Transverse colon (tissue), 4 donors: ENCODE measurements at regions not wholly inside any gene's neighbourhood (a gene's known extent, or its start where the extent isn't known, plus 50 kb on each side); places are given as distances from the start of the nearest gene placed in this dataset.

Source experiments
- EP300 ChIP-seq: sonication (generic); formaldehyde crosslinking; IDR thresholded peaks from one replicate; pipeline ENCODE4 v1.6.1; 2017; ENCODE audit warnings: antibody characterized with exemption, low read depth
- POLR2A ChIP-seq: fragments of 450-650 bp; IDR thresholded peaks from one replicate; pipeline ENCODE4 v1.6.1; 2016; ENCODE audit warnings: antibody characterized with exemption, mild to moderate bottlenecking, moderate library complexity
- POLR2AphosphoS5 ChIP-seq, 3 donors: sonication (generic); formaldehyde crosslinking; IDR thresholded peaks; one replicate each; pipeline ENCODE4 v1.6.1; 2016; ENCODE audit warnings: antibody characterized with exemption in 3 of 3
- TF ChIP-seq, protein P1 (sequence below), 5 experiments: fragments of 200-600 bp in 3 of 5; fragments of 450-650 bp in 2 of 5; sonication (generic) in 3 of 5; IDR thresholded peaks; 1 replicate in 2 of 5; 2 replicates in 3 of 5; pipeline ENCODE4 v1.5.1; 2016 to 2017; ENCODE audit warnings: antibody characterized with exemption in 5 of 5, inconsistent platforms in 3 of 5, mild to moderate bottlenecking in 2 of 5, moderate library complexity in 1 of 5

GRCh38 chr10:28393956-28394568 lies 91.2 kb upstream of the MPP7 start:
- TF ChIP-seq, protein P1, sequence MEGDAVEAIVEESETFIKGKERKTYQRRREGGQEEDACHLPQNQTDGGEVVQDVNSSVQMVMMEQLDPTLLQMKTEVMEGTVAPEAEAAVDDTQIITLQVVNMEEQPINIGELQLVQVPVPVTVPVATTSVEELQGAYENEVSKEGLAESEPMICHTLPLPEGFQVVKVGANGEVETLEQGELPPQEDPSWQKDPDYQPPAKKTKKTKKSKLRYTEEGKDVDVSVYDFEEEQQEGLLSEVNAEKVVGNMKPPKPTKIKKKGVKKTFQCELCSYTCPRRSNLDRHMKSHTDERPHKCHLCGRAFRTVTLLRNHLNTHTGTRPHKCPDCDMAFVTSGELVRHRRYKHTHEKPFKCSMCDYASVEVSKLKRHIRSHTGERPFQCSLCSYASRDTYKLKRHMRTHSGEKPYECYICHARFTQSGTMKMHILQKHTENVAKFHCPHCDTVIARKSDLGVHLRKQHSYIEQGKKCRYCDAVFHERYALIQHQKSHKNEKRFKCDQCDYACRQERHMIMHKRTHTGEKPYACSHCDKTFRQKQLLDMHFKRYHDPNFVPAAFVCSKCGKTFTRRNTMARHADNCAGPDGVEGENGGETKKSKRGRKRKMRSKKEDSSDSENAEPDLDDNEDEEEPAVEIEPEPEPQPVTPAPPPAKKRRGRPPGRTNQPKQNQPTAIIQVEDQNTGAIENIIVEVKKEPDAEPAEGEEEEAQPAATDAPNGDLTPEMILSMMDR (IDR thresholded peaks at IDR 0.05), result peak; percentile 72 to 94 (median 90)
- TF ChIP-seq POLR2AphosphoS5 (IDR thresholded peaks at IDR 0.05) (no peak), POLR2A (no peak), EP300 (no peak)
